Caco-2 (cell line): ENCODE measurements at regions not wholly inside any gene's neighbourhood (a gene's known extent, or its start where the extent isn't known, plus 50 kb on each side); places are given as distances from the start of the nearest gene placed in this dataset.

Source experiments
- BruUV-seq: library from RNA; stranded (reverse); fragments of 400-500 nt; replicated peaks from 2 replicates; lab custom pipeline; 2021; lab: Mats Ljungman, UMichigan
- CTCF ChIA-PET: fragments of 300-600 bp; sonication (Branson Sonifier 250); formaldehyde crosslinking; loops from one replicate; lab custom pipeline; 2022; ENCODE audit warnings: antibody characterized with exemption; lab: Charles Lee
- POLR2A ChIA-PET: fragments of 300-600 bp; sonication (Branson Sonifier 250); formaldehyde crosslinking; loops from one replicate; lab custom pipeline; 2022; ENCODE audit warnings: antibody characterized with exemption; lab: Charles Lee
- DNase-seq, 2 experiments: peaks; one replicate each; pipeline versions ENCODE4 v3.0.0 to v3.0.0-alpha.2; 2020 to 2022
- H3K27me3 ChIP-seq: replicated peaks from 2 replicates; pipeline ENCODE4 v1.6.0; 2011; ENCODE audit warnings: low read length; ENCODE audit not compliant: control insufficient read depth, insufficient read depth
- H3K36me3 ChIP-seq: 2 replicates; pipeline ENCODE4 v1.5.1; 2011; ENCODE audit warnings: low read length; ENCODE audit not compliant: control insufficient read depth, insufficient read depth
- H3K4me1 ChIP-seq: fragments of 250-450 bp; sonication (Bioruptor Pico); 2 replicates; pipeline ENCODE4 v1.5.1; 2020; ENCODE audit warnings: mild to moderate bottlenecking
- H3K4me3 ChIP-seq: 2 replicates; pipeline ENCODE4 v1.5.1; 2011; ENCODE audit warnings: low read depth, mild to moderate bottlenecking, control low read depth, low read length
- H3K9me3 ChIP-seq: fragments of 250-450 bp; sonication (Bioruptor Pico); 2 replicates; pipeline ENCODE4 v1.5.1; 2020; ENCODE audit warnings: mild to moderate bottlenecking, moderate library complexity
- H3K27ac Mint-ChIP-seq: one replicate; pipeline ENCODE4 v1.8.0; 2022; ENCODE audit warnings: mixed read lengths; ENCODE audit not compliant: unreplicated experiment
- H3K27me3 Mint-ChIP-seq: one replicate; pipeline ENCODE4 v1.8.0; 2022; ENCODE audit warnings: mixed read lengths; ENCODE audit not compliant: insufficient read depth, unreplicated experiment
- H3K36me3 Mint-ChIP-seq: one replicate; pipeline ENCODE4 v1.8.0; 2022; ENCODE audit warnings: mild to moderate bottlenecking, mixed read lengths; ENCODE audit not compliant: insufficient read depth, unreplicated experiment
- H3K4me1 Mint-ChIP-seq: one replicate; pipeline ENCODE4 v1.8.0; 2022; ENCODE audit warnings: low read depth, mixed read lengths; ENCODE audit not compliant: unreplicated experiment
- H3K4me3 Mint-ChIP-seq: one replicate; pipeline ENCODE4 v1.8.0; 2022; ENCODE audit warnings: mild to moderate bottlenecking, moderate library complexity, mixed read lengths; ENCODE audit not compliant: unreplicated experiment
- H3K9me3 Mint-ChIP-seq: one replicate; pipeline ENCODE4 v1.8.0; 2022; ENCODE audit warnings: mixed read lengths; ENCODE audit not compliant: unreplicated experiment
- CTCF ChIP-seq, 2 experiments: fragments of 200-600 bp in 1 of 2; IDR thresholded peaks; 1 replicate in 1 of 2; 2 replicates in 1 of 2; pipeline versions ENCODE4 v1.5.1 to v1.8.0; 2011 to 2022; ENCODE audit warnings: antibody characterized with exemption in 1 of 2, control low read depth in 1 of 2, inconsistent platforms in 1 of 2, low read depth in 1 of 2, low read length in 1 of 2, mild to moderate bottlenecking in 1 of 2, moderate library complexity in 1 of 2; ENCODE audit not compliant: insufficient read depth in 1 of 2, severe bottlenecking in 1 of 2, unreplicated experiment in 1 of 2
- intact Hi-C: fragments of 100-400 bp; cut with micrococcal nuclease; formaldehyde crosslinking; loops from one replicate; pipeline ENCODE4 v1.10.0; 2022; ENCODE audit not compliant: unreplicated experiment

DNA sequence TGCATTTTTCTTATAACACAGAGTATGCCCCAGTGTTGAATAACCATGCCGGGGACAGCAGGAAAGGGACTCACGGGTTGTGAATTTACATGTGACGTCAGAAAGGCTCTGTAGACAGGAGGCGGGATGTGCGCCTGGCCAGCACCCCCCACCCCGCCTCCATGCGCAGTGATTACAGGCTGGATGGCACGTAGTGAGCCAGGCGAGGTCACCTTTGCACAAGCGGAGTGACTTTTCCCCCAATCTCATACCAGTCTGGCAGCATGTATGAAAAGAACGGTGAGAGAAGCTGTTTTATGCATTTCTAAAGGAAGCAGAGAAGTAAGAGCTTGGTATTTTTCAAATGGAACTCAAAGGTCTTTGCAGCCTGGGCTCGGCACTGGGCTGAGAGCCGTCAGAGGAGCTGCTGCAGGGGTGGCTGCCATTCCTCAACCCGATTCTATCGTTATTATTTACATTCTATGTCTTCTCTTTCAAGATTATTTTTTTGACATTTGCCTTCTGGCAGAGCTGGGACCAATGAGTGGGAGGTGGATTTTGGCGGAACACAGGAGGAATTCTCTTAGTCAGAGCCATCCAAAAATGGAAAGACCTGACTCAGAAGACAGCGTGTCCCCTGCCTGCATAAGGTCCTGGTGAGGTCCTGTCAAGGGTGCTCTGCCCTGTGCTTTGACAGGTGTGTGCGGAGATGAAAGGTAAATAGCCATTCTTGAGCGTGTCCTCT is 115.6 kb upstream of the SLC45A1 start:
- Mint-ChIP-seq H3K36me3 (no peaks in the 10 kb centered on the region), H3K9me3 (no peaks in the 10 kb centered on the region), H3K27ac (peak overlapping the region; percentile 78), H3K27me3 (no peaks in the 10 kb centered on the region), H3K4me3 (peak overlapping the region; percentile 38), H3K4me1 (peaks cover 39% of the 10 kb centered on the region)
- peaks cover 60% of the 10 kb centered on the region for H3K4me1 ChIP-seq
- H3K36me3 ChIP-seq, result no peaks in the 10 kb centered on the region
- ChIA-PET CTCF (no interaction called here), POLR2A (interaction anchor here (0.6 to 0.9 kb wide), 2 partner anchors 32 to 76 kb away, joined by 3 to 8 read pairs; no protein-coding TSS in a partner anchor)
- TSS peak; percentile 63 for BruUV-seq
- H3K9me3 ChIP-seq, result no peaks in the 10 kb centered on the region
- no peak overlapping the region for H3K4me3 ChIP-seq
- no peak for TF ChIP-seq CTCF (IDR thresholded peaks at IDR 0.05; ENCODE audit: insufficient read depth in 1 of 2, low read depth in 1 of 2, low read length in 1 of 2, severe bottlenecking in 1 of 2, unreplicated experiment in 1 of 2)
- DNase-seq, result peak; percentile 30 to 45
- H3K27me3 ChIP-seq, result no peaks in the 10 kb centered on the region
- intact Hi-C loops, result no loop called here

GRCh38 chr1:8201331-8201861 is 116.5 kb upstream of the SLC45A1 start:
- no peak for TF ChIP-seq CTCF (IDR thresholded peaks at IDR 0.05; ENCODE audit: insufficient read depth in 1 of 2, low read depth in 1 of 2, low read length in 1 of 2, severe bottlenecking in 1 of 2, unreplicated experiment in 1 of 2)
- Mint-ChIP-seq H3K27me3 (no peaks in the 10 kb centered on the region), H3K4me1 (peaks cover 35% of the 10 kb centered on the region), H3K36me3 (no peaks in the 10 kb centered on the region), H3K4me3 (peak overlapping the region; percentile 37), H3K9me3 (no peaks in the 10 kb centered on the region), H3K27ac (peak overlapping the region; percentile 78)
- peak; percentile 31 to 65 for DNase-seq
- intact Hi-C loops, result no loop called here
- CTCF ChIA-PET, result interaction anchor here (0.6 kb wide), 1 partner anchor 47 kb away, joined by 6 read pairs; no protein-coding TSS in a partner anchor
- H3K36me3 ChIP-seq, result no peaks in the 10 kb centered on the region
- no peaks in the 10 kb centered on the region for H3K9me3 ChIP-seq
- POLR2A ChIA-PET, result interaction anchor here (0.9 kb wide), 1 partner anchor 31 kb away, joined by 3 read pairs; no protein-coding TSS in a partner anchor
- peaks cover 60% of the 10 kb centered on the region for H3K4me1 ChIP-seq
- no peaks in the 10 kb centered on the region for H3K27me3 ChIP-seq
- BruUV-seq, result no TSS peak
- H3K4me3 ChIP-seq, result no peak overlapping the region

GRCh38 chr1:8200317-8201115 is 117.4 kb upstream of the SLC45A1 start:
- Mint-ChIP-seq H3K36me3 (no peaks in the 10 kb centered on the region), H3K4me1 (peaks cover 34% of the 10 kb centered on the region), H3K27ac (peak overlapping the region; percentile 75), H3K9me3 (no peaks in the 10 kb centered on the region), H3K27me3 (no peaks in the 10 kb centered on the region), H3K4me3 (no peak overlapping the region)
- BruUV-seq, result no TSS peak
- intact Hi-C loops, result no loop called here
- DNase-seq, result no peak
- no peaks in the 10 kb centered on the region for H3K36me3 ChIP-seq
- TF ChIP-seq CTCF (IDR thresholded peaks at IDR 0.05; ENCODE audit: insufficient read depth in 1 of 2, low read depth in 1 of 2, low read length in 1 of 2, severe bottlenecking in 1 of 2, unreplicated experiment in 1 of 2), result no peak
- H3K9me3 ChIP-seq, result no peaks in the 10 kb centered on the region
- H3K27me3 ChIP-seq, result no peaks in the 10 kb centered on the region
- ChIA-PET POLR2A (no interaction called here), CTCF (no interaction called here)
- no peak overlapping the region for H3K4me3 ChIP-seq
- H3K4me1 ChIP-seq, result peaks cover 60% of the 10 kb centered on the region
